Psoas muscle (tissue), 7 donors: ENCODE measurements at regions not wholly inside any gene's neighbourhood (a gene's known extent, or its start where the extent isn't known, plus 50 kb on each side); places are given as distances from the start of the nearest gene placed in this dataset.
"Not testable (repeated sequence)": the region's sequence is repeated elsewhere in the genome, so short reads cannot be mapped to it uniquely, and the experiment has no call there.

Source experiments
- ATAC-seq, 4 donors: fragments of 200-7000 bp; cut with Tn5 transposase; one replicate each; pipeline ENCODE4 v1.9.1; 2020; ENCODE audit warnings: moderate library complexity in 3 of 4, mild to moderate bottlenecking in 2 of 4
- DNase-seq, 2 donors: peaks; one replicate each; pipeline ENCODE4 v3.0.0-alpha.2; 2020
- H3K27ac ChIP-seq: fragments of 200-600 bp; one replicate; pipeline ENCODE4 v1.8.0; 2022
- H3K27me3 ChIP-seq, 3 donors: fragments of 200-600 bp in 1 of 3; one replicate each; pipeline versions ENCODE4 v1.6.1 to v1.8.0; 2013 to 2022; ENCODE audit warnings: low read length in 2 of 3, mild to moderate bottlenecking in 2 of 3, moderate library complexity in 1 of 3; ENCODE audit not compliant: insufficient read depth in 3 of 3
- H3K36me3 ChIP-seq, 2 donors: fragments of 200-600 bp in 1 of 2; one replicate each; pipeline versions ENCODE4 v1.6.1 to v1.8.0; 2013 to 2022; ENCODE audit warnings: low read depth in 1 of 2, mild to moderate bottlenecking in 1 of 2, moderate library complexity in 1 of 2; ENCODE audit not compliant: insufficient read depth in 1 of 2
- H3K4me1 ChIP-seq: fragments of 200-600 bp; one replicate; pipeline ENCODE4 v1.8.0; 2022
- H3K4me3 ChIP-seq: fragments of 200-600 bp; one replicate; pipeline ENCODE4 v1.8.0; 2022; ENCODE audit warnings: mild to moderate bottlenecking
- H3K9me3 ChIP-seq: fragments of 200-600 bp; one replicate; pipeline ENCODE4 v1.8.0; 2022
- CTCF ChIP-seq: fragments of 200-600 bp; IDR thresholded peaks from one replicate; pipeline ENCODE4 v1.8.0; 2022; ENCODE audit warnings: antibody characterized with exemption
- WGBS, 3 donors: extraction: QIAGEN DNeasy Blood & Tissue Kit; methylation state at CpG; one replicate each; pipeline versions ENCODE4 v1.1.6 to v1.1.7; 2013; 5-methylcytosine and 5-hydroxymethylcytosine counted together
- intact Hi-C, 2 donors: fragments of 100-400 bp; cut with DNase I; formaldehyde crosslinking; loops; one replicate each; pipeline versions ENCODE4 v1.11.0 to v1.14.2; 2022
- donor health status: healthy with polysubstance abuse.
- donor health status: DM: no; HTN: no; CAD: no; lungs with moderate emphysema.
- donor health status: Bipolar disorder and iron deficiency.
- donor health status: healthy.
- donor health status: DM: yes; HTN: yes; CAD: no.
- donor health status: DM: no; HTN: no; CAD: no.
- donor health status: DM: yes; HTN: yes; CAD: no.

- Histone ChIP-seq H3K4me3 (no peak overlapping the region), H3K9me3 (no peaks in the 10 kb centered on the region), H3K36me3 (no peaks in the 10 kb centered on the region), H3K4me1 (peaks cover 20% of the 10 kb centered on the region), H3K27ac (no peak overlapping the region), H3K27me3 (no peaks in the 10 kb centered on the region)
- intact Hi-C loops = no loop called here
- WGBS, 3 donors = 16 to 43% (median 29%) methylated on average over 2 of the region's 2 CpGs
- TF ChIP-seq CTCF = no peak
- ATAC-seq (no peak), DNase-seq (no peak)
These were observed 72.8 kb upstream of the ECI2 start for GRCh38 chr6:4208158-4208557.

GRCh38 chr6:4203642-4204417 lies 68.5 kb upstream of the ECI2 start:
- intact Hi-C loops, DNase-seq, H3K27ac ChIP-seq, H3K4me1 ChIP-seq, H3K36me3 ChIP-seq, H3K9me3 ChIP-seq, H3K27me3 ChIP-seq, H3K4me3 ChIP-seq, ATAC-seq: not testable (repeated sequence)
- 91 to 94% (median 93%) methylated on average over 18 to 21 of the region's 21 CpGs for WGBS, 3 donors

- no peak overlapping the region for H3K4me3 ChIP-seq
- TF ChIP-seq CTCF = no peak
- no peak for ATAC-seq
- no peaks in the 10 kb centered on the region for H3K9me3 ChIP-seq
- no peaks in the 10 kb centered on the region for H3K27me3 ChIP-seq
- intact Hi-C loops = no loop called here
- no peaks in the 10 kb centered on the region for H3K4me1 ChIP-seq
- WGBS, 3 donors = 62 to 100% (median 63%) methylated on average over 3 of the region's 3 CpGs
- H3K36me3 ChIP-seq = no peaks in the 10 kb centered on the region
- no peak overlapping the region for H3K27ac ChIP-seq
- no peak for DNase-seq
These were observed 57.3 kb upstream of the ECI2 start for GRCh38 chr6:4192627-4193026.

- intact Hi-C loops = no loop called here
- no peaks in the 10 kb centered on the region for H3K36me3 ChIP-seq
- H3K27me3 ChIP-seq = no peaks in the 10 kb centered on the region
- DNase-seq = no peak
- no peak for ATAC-seq
- no peak overlapping the region for H3K4me3 ChIP-seq
- H3K27ac ChIP-seq = no peak overlapping the region
- 38 to 58% (median 56%) methylated on average over 1 of the region's 1 CpG for WGBS, 3 donors
- TF ChIP-seq CTCF = no peak
- no peaks in the 10 kb centered on the region for H3K4me1 ChIP-seq
- H3K9me3 ChIP-seq = no peaks in the 10 kb centered on the region
These were observed 56.8 kb upstream of the ECI2 start for GRCh38 chr6:4192173-4192572.

- H3K4me1 ChIP-seq = no peaks in the 10 kb centered on the region
These were observed 55.9 kb upstream of the ECI2 start for GRCh38 chr6:4191271-4191721.

More at GRCh38 chr6:4191271-4191721, 55.9 kb upstream of the ECI2 start:
- 94 to 95% (median 95%) methylated on average over 23 to 27 of the region's 27 CpGs for WGBS, 3 donors
- no peak for DNase-seq
- no peak for TF ChIP-seq CTCF
- H3K4me3 ChIP-seq = no peak overlapping the region
- H3K9me3 ChIP-seq = no peaks in the 10 kb centered on the region
- no peaks in the 10 kb centered on the region for H3K36me3 ChIP-seq
- H3K27ac ChIP-seq = no peak overlapping the region
- intact Hi-C loops = no loop called here
- no peaks in the 10 kb centered on the region for H3K27me3 ChIP-seq
- ATAC-seq = no peak
